ENCODE measurements at regions not wholly inside any gene's neighbourhood (a gene's known extent, or its start where the extent isn't known, plus 50 kb on each side); places are given as distances from the start of the nearest gene placed in this dataset.
"Not testable (repeated sequence)": the region's sequence is repeated elsewhere in the genome, so short reads cannot be mapped to it uniquely, and the experiment has no call there.

- no peak for DNase-seq
- intact Hi-C loops (cut with DNase I) = no loop called here
Observed at GRCh38 chr6:81981812-81982211, 229.3 kb upstream of the TENT5A start.

GRCh38 chr6:81979767-81980166 is 227.3 kb upstream of the TENT5A start:
- DNase-seq = no peak
- intact Hi-C loops (cut with DNase I) = no loop called here

- DNase-seq = no peak
- intact Hi-C loops (cut with DNase I) = no loop called here
Observed at GRCh38 chr6:81979329-81979728, 226.8 kb upstream of the TENT5A start.

GRCh38 chr6:81978230-81978629 is 225.7 kb upstream of the TENT5A start:
- DNase-seq = no peak
- intact Hi-C loops (cut with DNase I) = no loop called here

GRCh38 chr6:81977486-81977885 is 225.0 kb upstream of the TENT5A start:
- intact Hi-C loops (cut with DNase I) = no loop called here
- no peak for DNase-seq

- intact Hi-C loops (cut with DNase I) = no loop called here
- no peak for DNase-seq
Observed at GRCh38 chr6:81969814-81970213, 217.3 kb upstream of the TENT5A start.

- intact Hi-C loops (cut with DNase I) = no loop called here
- DNase-seq = no peak
Observed at GRCh38 chr6:81969011-81969410, 216.5 kb upstream of the TENT5A start.

- no peak for DNase-seq
- intact Hi-C loops (cut with DNase I) = no loop called here
Observed at GRCh38 chr6:81966968-81967367, 214.5 kb upstream of the TENT5A start.

GRCh38 chr6:81962198-81962597 is 209.7 kb upstream of the TENT5A start:
- intact Hi-C loops (cut with DNase I) = no loop called here
- no peak for DNase-seq

- no peak for DNase-seq
- intact Hi-C loops (cut with DNase I) = no loop called here
Observed at GRCh38 chr6:81950877-81951276, 198.4 kb upstream of the TENT5A start.

GRCh38 chr6:81948861-81949260 is 196.4 kb upstream of the TENT5A start:
- DNase-seq = no peak
- intact Hi-C loops (cut with DNase I) = no loop called here

GRCh38 chr6:81948196-81948595 is 195.7 kb upstream of the TENT5A start:
- DNase-seq; intact Hi-C loops (cut with DNase I): not testable (repeated sequence)

GRCh38 chr6:81944661-81945060 is 192.2 kb upstream of the TENT5A start:
- DNase-seq = no peak

GRCh38 chr6:81942842-81943241 is 190.4 kb upstream of the TENT5A start:
- DNase-seq; intact Hi-C loops (cut with DNase I): not testable (repeated sequence)

More at GRCh38 chr6:81944661-81945060, 192.2 kb upstream of the TENT5A start:
- intact Hi-C loops (cut with DNase I) = no loop called here

GRCh38 chr6:81942067-81942370 is 189.5 kb upstream of the TENT5A start:
- no peak for DNase-seq
- intact Hi-C loops (cut with DNase I) = no loop called here

GRCh38 chr6:81940451-81940985 is 188.0 kb upstream of the TENT5A start:
- intact Hi-C loops (cut with DNase I) = no loop called here
- no peak for DNase-seq

GRCh38 chr6:81939766-81940165 is 187.3 kb upstream of the TENT5A start:
- intact Hi-C loops (cut with DNase I) = no loop called here
- DNase-seq = no peak

- intact Hi-C loops (cut with DNase I) = no loop called here
- no peak for DNase-seq
Observed at GRCh38 chr6:81938991-81939732, 186.7 kb upstream of the TENT5A start.

GRCh38 chr6:81938014-81938856 is 185.8 kb upstream of the TENT5A start:
- intact Hi-C loops (cut with DNase I) = no loop called here
- no peak for DNase-seq

GRCh38 chr6:81937296-81937937 is 184.9 kb upstream of the TENT5A start:
- no peak for DNase-seq
- intact Hi-C loops (cut with DNase I) = no loop called here
